ENCODE measurements at regions not wholly inside any gene's neighbourhood (a gene's known extent, or its start where the extent isn't known, plus 50 kb on each side); places are given as distances from the start of the nearest gene placed in this dataset.

GRCh38 chr2:13649918-13650317, 933.2 kb downstream of the TRIB2 start:
- Histone ChIP-seq H4K5ac (ENCODE audit: insufficient read length, low read depth, low read length) (no peak overlapping the region), H2BK20ac (ENCODE audit: low read depth, low read length, poor library complexity, severe bottlenecking) (no peak overlapping the region), H3T11ph (ENCODE audit: low read length) (no peak overlapping the region), H3K79me2 (ENCODE audit: insufficient read depth, low read length) (no peaks in the 10 kb centered on the region), H3K4me2 (ENCODE audit: insufficient read depth, insufficient read length, low read length) (no peak overlapping the region), H2BK12ac (ENCODE audit: insufficient read length, low read depth, low read length) (no peak overlapping the region), H3K79me1 (ENCODE audit: insufficient read depth, low read depth, low read length, poor library complexity, severe bottlenecking) (no peaks in the 10 kb centered on the region), H3K27me3 (ENCODE audit: insufficient read depth, low read length) (no peaks in the 10 kb centered on the region), H4K91ac (ENCODE audit: insufficient read length, low read depth, low read length) (no peak overlapping the region), H2BK120ac (ENCODE audit: low read depth, low read length, poor library complexity, severe bottlenecking) (no peak overlapping the region), H2BK15ac (ENCODE audit: low read depth, low read length) (no peak overlapping the region), H2BK5ac (ENCODE audit: insufficient read length, low read length) (no peak overlapping the region), H3K14ac (ENCODE audit: insufficient read depth, low read length) (no peak overlapping the region), H3K56ac (ENCODE audit: insufficient read length, low read depth, low read length) (no peak overlapping the region), H3K27ac (ENCODE audit: insufficient read length, low read depth, low read length) (no peak overlapping the region), H4K20me1 (ENCODE audit: control insufficient read depth, insufficient read depth, insufficient read length) (no peaks in the 10 kb centered on the region), H3K9ac (ENCODE audit: extremely low read depth, insufficient read length, low read length) (no peak overlapping the region), H3K23ac (ENCODE audit: insufficient read length, low read depth, low read length) (no peak overlapping the region), H3K9me3 (ENCODE audit: control insufficient read depth, low read depth, low read length) (peaks cover 14% of the 10 kb centered on the region), H3K23me2 (ENCODE audit: insufficient read length, low read depth, low read length, poor library complexity, severe bottlenecking) (no peaks in the 10 kb centered on the region), H3K18ac (ENCODE audit: insufficient read length, low read depth, low read length) (no peak overlapping the region), H2AK5ac (ENCODE audit: insufficient read length, low read length) (no peak overlapping the region), H4K8ac (replicated peaks; ENCODE audit: insufficient read length, low read depth, low read length) (no peak overlapping the region), H3K4me1 (ENCODE audit: insufficient read depth, low read length) (no peaks in the 10 kb centered on the region), H3K4ac (ENCODE audit: low read depth, low read length) (no peak overlapping the region), H2AFZ (ENCODE audit: low read length) (no peak overlapping the region)
- Mint-ChIP-seq H3K4me1 (no peaks in the 10 kb centered on the region), H3K27ac (no peak overlapping the region), H3K4me3 (no peak overlapping the region), H3K27me3 (ENCODE audit: low read depth) (peaks cover 3% of the 10 kb centered on the region), H3K9me3 (peaks cover 27 to 34% of the 10 kb centered on the region in 2 experiments), H3K36me3 (ENCODE audit: insufficient read depth in 1 of 3, low read depth in 3 of 3) (peaks cover 8 to 18% (median 18%) of the 10 kb centered on the region in 3 experiments)
- no peak for DNase-seq
- TF ChIP-seq CTCF (conservative IDR thresholded peaks at IDR 0.05), result no peak
- WGBS (ENCODE audit: extremely low coverage, insufficient read length, low lambda C conversion rate), result no CpG with 5 or more reads among the region's 1 CpG
